HUES6 (cell line): ENCODE measurements at regions not wholly inside any gene's neighbourhood (a gene's known extent, or its start where the extent isn't known, plus 50 kb on each side); places are given as distances from the start of the nearest gene placed in this dataset.

Experiments used
- H3K27ac ChIP-seq: 2 replicates; pipeline ENCODE4 v1.7.0; 2013; ENCODE audit warnings: low read depth, mild to moderate bottlenecking, low read length, inconsistent platforms
- H3K27me3 ChIP-seq: 2 replicates; pipeline ENCODE4 v1.6.1; 2013; ENCODE audit warnings: low read length; ENCODE audit not compliant: control insufficient read depth, insufficient read depth
- H3K36me3 ChIP-seq: 2 replicates; pipeline ENCODE4 v1.6.1; 2013; ENCODE audit warnings: low read length; ENCODE audit not compliant: control insufficient read depth, insufficient read depth
- H3K4me1 ChIP-seq: 2 replicates; pipeline ENCODE4 v1.6.1; 2013; ENCODE audit warnings: low read length; ENCODE audit not compliant: control insufficient read depth, insufficient read depth
- H3K4me3 ChIP-seq: 2 replicates; pipeline ENCODE4 v1.5.1; 2013; ENCODE audit warnings: low read depth, low read length
- H3K9ac ChIP-seq: one replicate; pipeline ENCODE4 v1.6.1; 2013; ENCODE audit warnings: mild to moderate bottlenecking, low read length
- H3K9me3 ChIP-seq: 2 replicates; pipeline ENCODE4 v1.6.1; 2013; ENCODE audit warnings: low read depth, low read length; ENCODE audit not compliant: control insufficient read depth, insufficient read depth

DNA sequence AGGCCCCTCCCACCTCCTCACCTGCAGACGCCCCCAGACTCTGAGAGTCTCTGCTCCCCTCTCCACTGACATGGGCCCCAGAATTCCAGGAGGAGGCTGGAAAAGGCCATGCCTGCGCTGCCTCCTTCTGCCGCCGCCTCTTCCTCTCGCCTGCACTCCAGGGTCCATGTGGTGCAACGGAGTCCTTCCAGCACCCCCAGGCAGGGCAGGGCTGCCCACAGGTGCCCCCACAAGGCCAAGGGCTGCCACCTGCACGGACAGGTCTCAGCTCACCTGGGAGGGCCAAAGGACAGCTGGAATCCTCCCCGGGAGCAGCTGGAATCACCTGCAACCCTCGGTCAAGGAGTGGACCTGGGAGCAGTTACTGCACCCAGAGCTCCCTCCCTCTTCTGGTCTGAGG lies 194.9 kb downstream of the RBFOX3 start:
- Histone ChIP-seq H3K36me3 (no peaks in the 10 kb centered on the region), H3K4me1 (peaks cover 8% of the 10 kb centered on the region; the same call in 1 of the 2 replicates), H3K9ac (no peak overlapping the region), H3K4me3 (no peak overlapping the region), H3K27me3 (peaks cover 20% of the 10 kb centered on the region; the same call in 1 of the 2 replicates), H3K9me3 (no peaks in the 10 kb centered on the region), H3K27ac (no peak overlapping the region)

GRCh38 chr17:79415365-79415764 lies 195.5 kb downstream of the RBFOX3 start:
- H3K9me3 ChIP-seq: no peaks in the 10 kb centered on the region
- no peaks in the 10 kb centered on the region for H3K36me3 ChIP-seq
- no peak overlapping the region for H3K27ac ChIP-seq
- peaks cover 20% of the 10 kb centered on the region; the same call in 1 of the 2 replicates for H3K27me3 ChIP-seq
- no peak overlapping the region for H3K4me3 ChIP-seq
- no peak overlapping the region for H3K9ac ChIP-seq
- H3K4me1 ChIP-seq: peaks cover 3% of the 10 kb centered on the region; the same call in 1 of the 2 replicates

DNA sequence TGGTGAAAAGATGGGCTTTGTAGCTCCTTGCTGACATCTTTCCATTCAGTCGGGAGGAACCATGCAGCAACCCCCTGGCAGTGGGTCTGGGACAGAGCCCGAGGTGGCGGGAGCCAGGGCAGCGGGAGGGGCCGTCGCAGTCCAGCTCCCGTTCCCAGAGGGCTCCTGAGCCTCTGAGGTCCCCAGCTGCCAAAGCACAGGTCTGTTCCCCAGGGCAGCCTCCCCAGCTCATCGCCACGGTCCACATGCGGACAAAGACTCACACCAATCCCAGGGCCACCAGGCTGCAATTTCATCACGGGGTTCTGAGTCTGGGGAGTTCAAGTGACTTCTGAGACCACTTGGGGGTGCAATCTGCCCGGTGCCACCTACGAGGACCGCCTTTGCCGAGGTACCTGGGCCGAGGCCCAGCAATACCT lies 196.0 kb downstream of the RBFOX3 start:
- Histone ChIP-seq H3K27ac (no peak overlapping the region), H3K36me3 (no peaks in the 10 kb centered on the region), H3K4me1 (no peaks in the 10 kb centered on the region), H3K4me3 (no peak overlapping the region), H3K9ac (no peak overlapping the region), H3K9me3 (no peaks in the 10 kb centered on the region), H3K27me3 (peaks cover 20% of the 10 kb centered on the region; the same call in 1 of the 2 replicates)

GRCh38 chr17:79414063-79414792 lies 196.6 kb downstream of the RBFOX3 start:
- Histone ChIP-seq H3K4me1 (no peaks in the 10 kb centered on the region), H3K36me3 (no peaks in the 10 kb centered on the region), H3K27ac (no peak overlapping the region), H3K9ac (no peak overlapping the region), H3K27me3 (peaks cover 20% of the 10 kb centered on the region; the same call in 1 of the 2 replicates), H3K9me3 (no peaks in the 10 kb centered on the region), H3K4me3 (no peak overlapping the region)

GRCh38 chr17:79413611-79414010 lies 197.2 kb downstream of the RBFOX3 start:
- H3K27ac ChIP-seq: no peak overlapping the region
- H3K27me3 ChIP-seq: peaks cover 15% of the 10 kb centered on the region; the same call in 1 of the 2 replicates
- H3K4me3 ChIP-seq: no peak overlapping the region
- H3K9me3 ChIP-seq: no peaks in the 10 kb centered on the region
- H3K4me1 ChIP-seq: no peaks in the 10 kb centered on the region
- no peak overlapping the region for H3K9ac ChIP-seq
- no peaks in the 10 kb centered on the region for H3K36me3 ChIP-seq

GRCh38 chr17:79412886-79413390 lies 197.9 kb downstream of the RBFOX3 start:
- Histone ChIP-seq H3K9ac (no peak overlapping the region), H3K9me3 (no peaks in the 10 kb centered on the region), H3K4me1 (no peaks in the 10 kb centered on the region), H3K27me3 (peaks cover 13% of the 10 kb centered on the region; the same call in 1 of the 2 replicates), H3K4me3 (no peak overlapping the region), H3K36me3 (no peaks in the 10 kb centered on the region), H3K27ac (no peak overlapping the region)

DNA sequence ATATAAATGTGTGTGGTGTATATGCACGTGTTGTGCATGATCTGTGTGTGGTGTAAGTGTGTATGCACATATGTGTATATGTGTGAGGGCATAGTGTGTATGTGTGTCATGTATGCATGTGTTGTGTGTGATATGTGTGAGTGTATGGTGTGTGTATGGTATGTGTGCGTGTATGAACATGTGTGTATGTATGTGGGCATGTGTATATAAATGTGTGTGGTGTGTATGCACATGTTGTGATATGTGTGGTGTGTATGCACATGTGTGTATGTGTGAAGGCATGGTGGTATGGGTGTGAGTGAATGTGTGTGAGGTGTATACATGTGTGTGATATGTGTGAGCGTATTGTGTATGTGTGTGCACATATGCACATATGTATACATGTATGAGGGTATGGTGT lies 198.7 kb downstream of the RBFOX3 start:
- no peak overlapping the region for H3K27ac ChIP-seq
- H3K36me3 ChIP-seq: no peaks in the 10 kb centered on the region
- H3K27me3 ChIP-seq: peaks cover 14% of the 10 kb centered on the region; the same call in 1 of the 2 replicates

GRCh38 chr17:79411419-79411818 lies 199.4 kb downstream of the RBFOX3 start:
- H3K9me3 ChIP-seq: no peaks in the 10 kb centered on the region
- H3K36me3 ChIP-seq: no peaks in the 10 kb centered on the region
- H3K4me3 ChIP-seq: no peak overlapping the region
- no peaks in the 10 kb centered on the region for H3K4me1 ChIP-seq
- H3K27ac ChIP-seq: no peak overlapping the region
- H3K27me3 ChIP-seq: peaks cover 20% of the 10 kb centered on the region; the same call in 1 of the 2 replicates
- no peak overlapping the region for H3K9ac ChIP-seq

More for the DNA sequence above, 198.7 kb downstream of the RBFOX3 start:
- H3K9ac ChIP-seq: no peak overlapping the region
- no peaks in the 10 kb centered on the region for H3K4me1 ChIP-seq
- H3K9me3 ChIP-seq: no peaks in the 10 kb centered on the region
- H3K4me3 ChIP-seq: no peak overlapping the region

DNA sequence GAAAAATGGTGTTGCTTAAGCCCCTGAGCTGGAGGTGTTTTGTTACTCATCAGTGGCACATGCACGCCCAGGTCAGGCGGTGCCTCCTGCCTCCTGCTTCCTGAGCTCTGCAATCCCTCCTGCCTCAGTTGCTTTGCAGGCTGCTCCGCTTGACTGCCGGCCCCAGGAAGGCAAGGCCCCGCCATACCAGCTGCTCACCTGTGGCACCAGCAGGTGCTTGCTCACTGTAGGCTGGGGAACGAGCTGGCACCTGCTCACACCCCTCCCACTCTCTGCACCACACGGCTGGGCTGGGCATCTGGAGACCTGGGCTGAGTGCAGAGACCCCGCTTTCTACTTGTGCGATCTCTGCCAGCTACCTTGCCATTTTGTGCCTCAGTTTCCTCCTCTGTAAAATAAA lies 200.2 kb downstream of the RBFOX3 start:
- H3K27me3 ChIP-seq: peaks cover 25% of the 10 kb centered on the region; the same call in 1 of the 2 replicates
- no peaks in the 10 kb centered on the region for H3K36me3 ChIP-seq
- H3K9me3 ChIP-seq: no peaks in the 10 kb centered on the region
- H3K9ac ChIP-seq: no peak overlapping the region
- no peak overlapping the region for H3K4me3 ChIP-seq
- no peak overlapping the region for H3K27ac ChIP-seq
- H3K4me1 ChIP-seq: no peaks in the 10 kb centered on the region

DNA sequence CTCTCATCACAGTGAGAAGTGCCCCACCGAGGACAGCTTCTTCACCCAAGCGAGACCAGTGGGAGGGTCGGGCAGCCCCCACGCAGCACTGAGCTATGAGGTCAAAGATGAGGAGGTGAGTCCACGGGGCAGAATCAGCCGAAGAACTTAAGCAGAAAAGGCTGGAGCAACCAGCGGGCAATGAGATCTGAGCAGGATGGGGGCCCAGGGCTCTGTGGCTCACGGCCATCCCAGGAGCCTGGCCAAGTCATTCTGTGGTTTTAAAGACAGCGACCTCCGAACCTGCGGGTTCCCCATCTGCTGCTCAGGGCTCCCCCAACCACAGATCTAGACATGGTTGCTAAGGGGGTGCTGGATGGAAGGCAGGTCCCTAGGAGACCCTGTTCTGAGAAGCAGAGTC lies 202.6 kb downstream of the RBFOX3 start:
- Histone ChIP-seq H3K27ac (no peak overlapping the region), H3K9ac (no peak overlapping the region), H3K9me3 (no peaks in the 10 kb centered on the region), H3K4me3 (no peak overlapping the region), H3K36me3 (no peaks in the 10 kb centered on the region), H3K27me3 (peaks cover 22% of the 10 kb centered on the region; the same call in 1 of the 2 replicates), H3K4me1 (no peaks in the 10 kb centered on the region)

DNA sequence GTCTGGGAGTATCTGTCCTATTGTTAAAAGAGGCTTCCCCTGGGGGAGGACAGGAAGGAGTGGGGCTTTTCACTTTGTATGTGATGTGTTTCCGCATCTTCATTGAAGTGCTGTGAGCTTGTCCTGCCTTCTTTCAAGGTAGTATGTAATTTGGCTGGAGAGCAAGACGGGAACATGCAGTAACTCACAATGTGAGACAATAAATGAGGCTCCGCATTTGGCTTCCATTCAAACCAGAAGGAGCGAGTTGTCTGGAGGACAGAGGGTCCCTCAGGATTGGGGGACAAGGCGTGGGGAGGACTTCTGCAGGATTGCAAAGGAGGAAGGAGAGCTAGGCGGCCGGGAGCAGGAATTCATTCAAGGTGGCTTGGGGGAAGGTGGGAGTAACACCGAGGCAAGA lies 203.5 kb downstream of the RBFOX3 start:
- peaks cover 30% of the 10 kb centered on the region for H3K27me3 ChIP-seq
- H3K36me3 ChIP-seq: no peaks in the 10 kb centered on the region
- H3K9me3 ChIP-seq: no peaks in the 10 kb centered on the region
- H3K4me1 ChIP-seq: no peaks in the 10 kb centered on the region
- no peak overlapping the region for H3K4me3 ChIP-seq
- no peak overlapping the region for H3K9ac ChIP-seq
- H3K27ac ChIP-seq: no peak overlapping the region
